ENCODE measurements at regions not wholly inside any gene's neighbourhood (a gene's known extent, or its start where the extent isn't known, plus 50 kb on each side); places are given as distances from the start of the nearest gene placed in this dataset.

DNA sequence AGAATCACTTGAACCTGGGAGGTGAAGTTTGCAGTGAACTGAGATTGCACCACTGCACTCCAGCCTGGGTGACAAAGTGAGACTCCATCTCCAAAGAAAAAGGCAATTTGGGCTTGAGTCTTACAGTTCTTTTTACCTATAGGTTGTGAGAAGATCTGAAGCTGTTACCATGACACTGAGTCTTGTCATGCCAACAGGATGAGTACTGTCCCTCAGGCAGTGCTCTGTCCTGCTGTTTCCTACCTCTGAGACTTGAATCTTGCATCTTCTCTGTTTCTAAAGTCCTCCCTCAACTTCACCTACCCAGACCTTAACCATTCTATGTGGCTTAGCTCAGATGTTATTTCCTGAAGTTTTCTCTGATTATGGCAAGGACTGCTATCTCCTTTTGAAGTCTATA, 400.8 kb upstream of the PRICKLE1 start:
- no peak for DNase-seq (ENCODE audit: low read depth, low spot score)
- no peaks in the 10 kb centered on the region for H3K27me3 Mint-ChIP-seq (ENCODE audit: low read depth)
- peaks cover 2% of the 10 kb centered on the region for H3K36me3 Mint-ChIP-seq (ENCODE audit: low read depth)
- peaks cover 2% of the 10 kb centered on the region for H3K9me3 Mint-ChIP-seq
- H3K4me3 Mint-ChIP-seq: no peak overlapping the region
- TF ChIP-seq, protein P1, sequence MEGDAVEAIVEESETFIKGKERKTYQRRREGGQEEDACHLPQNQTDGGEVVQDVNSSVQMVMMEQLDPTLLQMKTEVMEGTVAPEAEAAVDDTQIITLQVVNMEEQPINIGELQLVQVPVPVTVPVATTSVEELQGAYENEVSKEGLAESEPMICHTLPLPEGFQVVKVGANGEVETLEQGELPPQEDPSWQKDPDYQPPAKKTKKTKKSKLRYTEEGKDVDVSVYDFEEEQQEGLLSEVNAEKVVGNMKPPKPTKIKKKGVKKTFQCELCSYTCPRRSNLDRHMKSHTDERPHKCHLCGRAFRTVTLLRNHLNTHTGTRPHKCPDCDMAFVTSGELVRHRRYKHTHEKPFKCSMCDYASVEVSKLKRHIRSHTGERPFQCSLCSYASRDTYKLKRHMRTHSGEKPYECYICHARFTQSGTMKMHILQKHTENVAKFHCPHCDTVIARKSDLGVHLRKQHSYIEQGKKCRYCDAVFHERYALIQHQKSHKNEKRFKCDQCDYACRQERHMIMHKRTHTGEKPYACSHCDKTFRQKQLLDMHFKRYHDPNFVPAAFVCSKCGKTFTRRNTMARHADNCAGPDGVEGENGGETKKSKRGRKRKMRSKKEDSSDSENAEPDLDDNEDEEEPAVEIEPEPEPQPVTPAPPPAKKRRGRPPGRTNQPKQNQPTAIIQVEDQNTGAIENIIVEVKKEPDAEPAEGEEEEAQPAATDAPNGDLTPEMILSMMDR (conservative IDR thresholded peaks at IDR 0.05): no peak
- H3K4me1 Mint-ChIP-seq: peaks cover 28% of the 10 kb centered on the region
- no peak overlapping the region for H3K27ac Mint-ChIP-seq (ENCODE audit: unreplicated experiment)

DNA sequence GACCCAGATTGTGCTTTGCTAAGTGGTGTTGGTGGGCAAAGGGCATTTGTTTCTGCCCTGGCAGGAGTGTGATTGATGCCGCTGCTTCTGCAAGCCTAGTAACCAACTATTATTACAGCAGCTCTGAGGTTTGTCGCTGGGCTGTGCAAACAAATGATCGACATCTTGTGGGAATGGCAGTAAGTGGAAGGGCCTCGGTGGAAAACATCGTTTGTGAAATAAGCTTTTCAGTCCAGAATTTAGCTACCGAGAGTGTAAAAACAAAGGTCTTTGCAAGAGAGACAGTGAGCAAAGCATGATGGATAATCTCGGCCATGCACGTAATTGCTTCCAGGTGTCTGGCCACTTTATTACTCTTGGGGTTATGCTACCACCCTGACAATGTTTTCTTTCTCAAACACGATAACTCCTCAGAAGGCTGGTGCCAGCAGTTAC, 397.7 kb upstream of the PRICKLE1 start:
- Mint-ChIP-seq H3K9me3 (no peaks in the 10 kb centered on the region), H3K27ac (ENCODE audit: unreplicated experiment) (peak overlapping the region; percentile 79), H3K27me3 (ENCODE audit: low read depth) (no peaks in the 10 kb centered on the region), H3K4me1 (peaks cover 35% of the 10 kb centered on the region), H3K36me3 (ENCODE audit: low read depth) (no peaks in the 10 kb centered on the region), H3K4me3 (no peak overlapping the region)
- TF ChIP-seq, protein P1 (conservative IDR thresholded peaks at IDR 0.05): no peak
- DNase-seq (ENCODE audit: low read depth, low spot score): no peak

GRCh38 chr12:42985506-42985905, 396.0 kb upstream of the PRICKLE1 start:
- Mint-ChIP-seq H3K27ac (ENCODE audit: unreplicated experiment) (no peak overlapping the region), H3K4me1 (peaks cover 33% of the 10 kb centered on the region), H3K36me3 (ENCODE audit: low read depth) (no peaks in the 10 kb centered on the region), H3K4me3 (no peak overlapping the region), H3K27me3 (ENCODE audit: low read depth) (no peaks in the 10 kb centered on the region), H3K9me3 (no peaks in the 10 kb centered on the region)
- TF ChIP-seq, protein P1 (conservative IDR thresholded peaks at IDR 0.05): no peak
- DNase-seq (ENCODE audit: low read depth, low spot score): no peak

DNA sequence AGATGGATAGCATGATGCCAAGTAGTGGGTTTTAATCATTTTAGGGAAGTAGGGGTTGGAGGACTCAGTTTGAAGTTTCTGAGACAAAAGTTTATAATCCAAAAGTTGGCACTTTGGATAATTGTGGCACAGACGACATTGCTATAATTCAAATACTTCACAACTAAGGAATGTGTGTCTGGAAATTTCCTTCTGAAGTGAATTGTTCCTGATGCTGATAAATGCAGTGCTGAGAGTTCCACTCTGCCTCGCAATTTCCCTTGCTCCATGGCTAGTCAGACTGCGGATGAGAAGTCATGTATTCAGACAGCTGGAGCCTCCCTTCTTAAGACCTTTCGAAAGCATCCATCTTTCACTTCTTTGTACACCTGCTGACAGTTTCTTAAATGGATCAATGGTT, 393.3 kb upstream of the PRICKLE1 start:
- TF ChIP-seq, protein P1 (conservative IDR thresholded peaks at IDR 0.05): no peak
- no peak for DNase-seq (ENCODE audit: low read depth, low spot score)
- Mint-ChIP-seq H3K27ac (ENCODE audit: unreplicated experiment) (no peak overlapping the region), H3K9me3 (no peaks in the 10 kb centered on the region), H3K36me3 (ENCODE audit: low read depth) (no peaks in the 10 kb centered on the region), H3K4me3 (no peak overlapping the region), H3K4me1 (peaks cover 55% of the 10 kb centered on the region), H3K27me3 (ENCODE audit: low read depth) (no peaks in the 10 kb centered on the region)

DNA sequence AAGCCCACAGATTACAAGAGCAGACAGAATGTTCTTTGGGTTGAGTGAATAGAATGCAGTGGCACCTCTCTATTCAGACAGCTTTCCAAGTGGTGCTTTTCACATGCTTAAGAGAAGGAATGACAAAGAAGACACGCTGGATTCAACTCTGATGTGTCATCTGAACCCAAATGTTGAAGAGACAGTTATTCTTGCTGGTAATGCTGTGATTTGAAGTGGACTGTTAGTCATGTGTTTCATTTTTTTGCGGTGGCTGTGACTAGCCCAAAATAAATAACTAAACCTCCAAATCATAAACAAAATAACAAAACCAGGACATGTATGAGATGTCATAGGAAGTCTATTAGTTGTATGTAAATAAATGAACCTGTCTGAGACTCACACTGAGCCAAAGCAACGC, 391.8 kb upstream of the PRICKLE1 start:
- no peaks in the 10 kb centered on the region for H3K27me3 Mint-ChIP-seq (ENCODE audit: low read depth)
- H3K27ac Mint-ChIP-seq (ENCODE audit: unreplicated experiment): no peak overlapping the region
- DNase-seq (ENCODE audit: low read depth, low spot score): no peak
- H3K9me3 Mint-ChIP-seq: no peaks in the 10 kb centered on the region
- TF ChIP-seq, protein P1 (conservative IDR thresholded peaks at IDR 0.05): no peak
- H3K4me1 Mint-ChIP-seq: peaks cover 56% of the 10 kb centered on the region
- H3K4me3 Mint-ChIP-seq: no peak overlapping the region
- no peaks in the 10 kb centered on the region for H3K36me3 Mint-ChIP-seq (ENCODE audit: low read depth)

- H3K27ac Mint-ChIP-seq (ENCODE audit: unreplicated experiment): no peak overlapping the region
- no peak for DNase-seq (ENCODE audit: low read depth, low spot score)
- H3K36me3 Mint-ChIP-seq (ENCODE audit: low read depth): no peaks in the 10 kb centered on the region
- H3K27me3 Mint-ChIP-seq (ENCODE audit: low read depth): no peaks in the 10 kb centered on the region
- TF ChIP-seq, protein P1 (conservative IDR thresholded peaks at IDR 0.05): no peak
- H3K4me3 Mint-ChIP-seq: no peak overlapping the region
- peaks cover 51% of the 10 kb centered on the region for H3K4me1 Mint-ChIP-seq
- peaks cover 2% of the 10 kb centered on the region for H3K9me3 Mint-ChIP-seq
Observed at GRCh38 chr12:42980441-42980840, 390.9 kb upstream of the PRICKLE1 start.
